Hepatic stellate cell (primary cell): ENCODE measurements at regions not wholly inside any gene's neighbourhood (a gene's known extent, or its start where the extent isn't known, plus 50 kb on each side); places are given as distances from the start of the nearest gene placed in this dataset.

Source experiments
- DNase-seq: peaks from one replicate; pipeline ENCODE4 v3.0.0; 2011; ENCODE audit warnings: low spot score

DNA sequence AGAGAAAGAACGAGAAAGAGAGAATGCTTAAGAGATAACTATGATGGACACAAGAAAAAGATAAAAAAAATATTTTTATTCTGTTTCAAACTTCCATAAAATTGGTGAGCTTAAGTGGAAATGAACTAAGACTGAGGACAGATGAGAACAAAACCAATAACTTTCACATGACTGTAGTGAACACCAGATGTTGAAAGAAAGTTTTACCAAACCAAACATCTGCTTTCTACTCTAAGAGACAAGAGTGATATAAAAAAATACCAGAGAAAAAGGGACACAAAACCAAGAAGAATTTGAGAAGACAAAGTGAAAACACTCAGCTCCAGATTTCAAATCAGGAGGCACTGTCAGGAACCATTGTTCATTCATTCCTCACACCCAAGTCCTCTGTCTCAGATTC lies 147.9 kb downstream of the IMPG2 start:
- no peak for DNase-seq

DNA sequence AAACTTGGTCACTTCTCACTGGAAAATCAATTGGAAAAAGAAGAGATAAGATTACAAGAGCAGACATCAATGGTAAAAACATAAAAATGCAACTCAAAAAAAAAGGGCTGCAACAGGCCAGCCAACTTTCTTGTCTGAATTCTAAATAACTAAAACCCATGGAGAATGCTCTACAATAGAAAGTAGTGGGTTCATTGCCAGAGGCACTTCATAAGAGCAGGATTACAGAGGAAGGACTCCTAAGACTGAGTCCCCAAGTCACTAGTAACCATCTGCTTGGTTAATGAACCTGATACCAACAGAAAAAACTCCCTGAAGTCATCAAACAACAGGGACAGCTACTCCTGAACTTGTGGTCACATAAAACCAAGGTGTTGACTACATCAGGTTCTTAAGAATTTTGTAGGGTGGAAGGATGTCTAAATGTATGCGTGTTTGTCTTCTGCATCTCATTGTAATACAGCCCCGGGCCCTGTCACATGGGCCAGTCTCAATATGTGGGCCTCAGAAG lies 148.6 kb downstream of the IMPG2 start:
- DNase-seq = no peak

DNA sequence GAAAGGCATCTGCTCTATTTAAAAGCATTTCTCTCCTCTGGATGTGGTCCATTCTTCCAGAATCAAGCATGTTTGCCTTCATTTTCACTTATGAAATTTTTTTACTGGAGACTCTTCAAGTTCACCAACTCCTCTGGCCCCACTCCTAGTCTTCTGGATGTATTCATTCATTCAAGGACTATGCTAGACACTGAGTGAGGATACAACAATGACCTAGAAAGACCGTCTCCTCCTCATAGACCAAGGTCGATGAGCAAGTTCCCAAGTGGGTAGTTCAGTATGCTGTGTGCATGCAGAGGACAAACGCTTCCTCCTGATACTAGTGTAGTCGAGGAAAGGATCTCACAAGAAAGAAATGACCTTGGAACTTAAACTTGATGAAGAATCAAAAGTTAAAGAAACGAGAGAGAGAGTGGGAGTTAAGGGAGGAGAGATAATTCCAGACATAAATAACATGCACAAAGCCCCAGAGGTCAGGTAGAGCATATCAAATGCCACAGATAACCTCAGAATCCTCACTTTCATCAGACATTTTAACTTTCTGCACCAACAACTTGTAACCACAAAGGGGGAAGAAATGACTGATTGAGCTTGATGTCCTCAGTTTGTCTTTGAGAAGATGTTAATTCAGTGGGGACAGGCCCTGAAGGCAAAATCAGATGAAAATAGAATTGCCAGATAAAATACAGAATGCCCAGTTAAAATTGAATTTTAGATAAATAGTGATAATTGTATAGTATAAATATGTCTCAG lies 149.4 kb downstream of the IMPG2 start:
- no peak for DNase-seq

DNA sequence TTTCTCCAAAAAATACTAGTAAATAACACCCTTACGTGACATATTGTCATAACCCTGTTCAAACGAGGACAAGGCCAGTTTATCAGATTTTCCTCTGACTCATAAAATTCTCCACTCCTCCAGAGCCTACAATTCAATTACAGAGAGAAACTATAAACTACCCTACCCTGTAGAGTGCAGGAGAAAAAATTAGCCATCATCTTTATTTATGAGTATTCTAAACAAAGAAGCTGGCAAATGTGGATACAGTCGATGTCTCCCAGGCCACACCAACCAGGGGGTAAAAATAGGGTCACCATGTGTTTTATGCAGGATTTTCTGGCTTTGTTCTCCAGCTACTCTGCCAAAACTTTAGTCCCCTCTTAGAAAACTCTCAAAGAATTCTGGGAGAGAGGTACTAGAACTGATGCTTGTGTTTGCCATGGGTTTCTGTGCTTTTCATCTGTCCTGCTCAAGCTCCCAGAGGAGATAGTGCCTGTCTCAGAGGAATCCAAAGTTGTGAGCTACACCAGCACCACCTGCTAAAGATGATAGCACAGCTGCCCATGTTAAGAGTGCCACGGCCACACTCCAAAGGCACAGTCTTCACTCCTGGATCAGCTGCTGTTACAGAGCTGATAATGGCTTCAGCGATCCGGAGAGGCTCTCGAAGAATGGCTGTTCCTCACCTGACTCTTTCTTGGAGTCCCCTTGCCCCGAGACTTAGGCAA lies 150.2 kb downstream of the IMPG2 start:
- DNase-seq = no peak

DNA sequence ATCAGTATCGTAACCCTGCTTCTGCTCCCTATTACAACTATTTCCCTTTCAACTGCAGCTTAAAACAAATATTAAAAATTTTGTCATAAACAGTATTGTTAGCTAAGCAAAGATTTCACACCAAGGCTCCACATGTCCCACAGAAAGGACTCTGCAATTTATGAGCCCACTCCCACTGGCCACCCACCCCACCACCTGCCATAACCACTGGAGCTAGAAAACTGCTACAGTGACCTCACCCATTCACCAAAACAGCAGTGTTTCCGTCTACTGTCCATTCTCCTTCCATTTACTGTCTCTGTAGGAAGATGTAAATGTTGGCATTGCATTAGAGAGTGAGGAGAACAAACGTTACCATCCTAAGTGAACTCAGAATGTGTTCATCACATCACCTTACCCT lies 150.9 kb downstream of the IMPG2 start:
- no peak for DNase-seq

DNA sequence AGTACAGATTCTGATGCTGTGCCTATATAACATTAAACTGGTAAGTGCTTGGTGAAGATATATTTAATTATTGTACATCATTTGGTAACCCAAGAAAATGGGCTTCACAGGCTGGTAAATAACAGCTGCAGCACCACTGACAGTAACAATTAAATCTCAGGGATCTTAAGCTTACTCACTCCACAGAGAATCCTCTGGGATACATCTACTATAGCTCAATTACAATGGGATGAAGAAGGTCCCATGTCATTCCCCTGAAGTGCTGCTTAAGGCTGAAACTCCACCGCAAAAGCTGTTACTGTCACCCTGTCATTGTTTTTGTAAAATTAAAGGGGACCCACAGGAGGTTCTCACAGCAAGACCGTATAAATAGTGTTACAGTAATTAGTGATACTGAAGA lies 153.0 kb downstream of the IMPG2 start:
- DNase-seq = no peak

DNA sequence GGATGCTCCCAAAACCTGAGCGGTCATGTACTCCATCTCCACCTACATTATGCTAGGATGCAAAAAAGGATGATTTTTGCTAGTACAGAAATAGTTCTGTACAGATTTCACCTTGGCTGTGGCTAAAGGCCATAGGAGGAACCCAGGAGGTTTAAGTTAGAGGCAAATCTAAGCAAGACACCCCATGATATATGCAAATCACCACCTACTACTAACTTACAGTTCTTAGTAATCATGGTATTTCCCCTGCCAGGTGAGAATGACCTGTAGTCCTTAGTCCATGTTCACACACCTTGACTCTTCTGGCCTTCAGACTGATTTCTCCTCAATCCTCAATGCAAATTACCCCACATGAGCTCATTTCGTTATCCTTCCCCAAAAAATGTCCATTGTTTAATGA lies 154.2 kb downstream of the IMPG2 start:
- no peak for DNase-seq

DNA sequence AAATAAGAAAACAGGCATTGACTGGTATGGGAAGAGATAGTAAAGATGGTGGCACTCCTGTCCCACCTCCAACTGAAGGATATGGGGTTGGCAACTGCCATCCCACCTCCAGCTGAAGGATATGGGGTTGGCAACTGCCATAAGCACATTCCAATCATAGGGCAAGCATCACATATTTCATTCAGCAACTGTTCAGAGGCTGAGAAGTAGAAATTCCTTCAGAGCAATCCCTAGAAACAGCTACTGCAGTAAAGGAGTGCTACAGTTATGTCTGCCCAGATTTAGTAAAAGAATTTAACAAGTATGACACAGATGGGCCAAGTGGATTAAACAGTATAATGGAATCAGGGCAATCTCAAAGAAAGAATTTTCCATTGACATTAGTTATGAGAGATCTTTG lies 156.8 kb downstream of the IMPG2 start:
- no peak for DNase-seq

DNA sequence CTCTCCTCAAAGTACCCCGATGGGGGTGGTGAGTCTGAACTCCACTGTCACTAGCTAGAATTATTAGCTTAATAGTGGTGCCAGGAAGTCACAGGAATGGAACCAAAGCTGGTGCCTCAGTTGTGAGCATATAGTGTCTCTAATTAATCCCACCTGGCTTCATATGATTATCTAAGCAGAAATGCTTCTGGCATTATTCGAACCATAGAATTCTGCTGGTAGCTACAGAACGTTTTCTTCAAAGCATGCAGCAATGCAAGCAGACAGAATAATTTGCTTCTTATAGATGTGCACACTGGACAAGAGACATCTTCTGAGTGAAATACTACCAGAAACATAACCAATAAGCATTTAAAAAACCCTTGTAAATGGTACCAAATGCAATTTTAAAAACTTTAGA lies 160.9 kb downstream of the IMPG2 start:
- DNase-seq = no peak

DNA sequence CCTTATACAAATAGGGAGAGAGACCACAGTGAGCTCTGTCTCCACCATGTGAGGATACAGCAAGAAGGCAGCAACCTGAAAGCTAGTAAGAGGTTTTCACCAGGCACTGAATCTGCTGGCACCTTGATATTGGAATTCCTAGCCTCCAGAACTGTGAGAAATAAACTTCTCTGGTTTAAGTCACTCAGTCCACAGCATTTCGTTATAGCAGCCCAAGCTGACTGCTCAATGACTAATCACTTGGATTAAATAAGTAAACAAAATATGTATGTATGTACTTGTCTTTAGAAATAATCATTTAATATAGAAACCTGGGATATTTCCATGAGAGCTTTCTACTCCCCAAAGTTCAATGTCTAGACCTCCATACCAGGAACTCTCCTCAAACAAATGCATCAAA lies 162.0 kb downstream of the IMPG2 start:
- DNase-seq = no peak

DNA sequence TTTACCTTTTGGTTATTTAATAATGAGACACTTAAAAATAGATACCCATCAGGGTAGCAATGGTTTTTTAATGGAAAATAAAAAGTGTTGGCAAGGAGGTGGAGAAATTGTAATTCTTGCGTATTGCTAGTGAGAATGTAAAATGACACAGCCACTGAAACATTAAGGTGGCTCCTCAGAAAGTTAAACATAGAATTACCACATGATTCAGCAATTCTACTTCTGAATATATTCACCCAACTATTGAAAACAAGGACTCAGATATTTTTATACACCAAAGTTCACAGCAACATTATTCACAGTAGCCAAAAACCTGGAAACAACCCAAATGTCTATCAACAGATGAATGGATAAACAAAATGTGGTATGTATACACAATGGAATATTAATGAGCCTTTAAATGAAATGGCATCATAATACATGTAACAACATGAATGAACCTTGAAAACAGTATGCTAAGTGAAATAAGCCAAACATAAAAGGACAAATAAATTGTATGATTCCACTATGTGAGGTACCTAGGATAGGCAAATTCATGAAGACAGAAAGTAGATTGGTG lies 163.5 kb downstream of the IMPG2 start:
- DNase-seq = no peak

DNA sequence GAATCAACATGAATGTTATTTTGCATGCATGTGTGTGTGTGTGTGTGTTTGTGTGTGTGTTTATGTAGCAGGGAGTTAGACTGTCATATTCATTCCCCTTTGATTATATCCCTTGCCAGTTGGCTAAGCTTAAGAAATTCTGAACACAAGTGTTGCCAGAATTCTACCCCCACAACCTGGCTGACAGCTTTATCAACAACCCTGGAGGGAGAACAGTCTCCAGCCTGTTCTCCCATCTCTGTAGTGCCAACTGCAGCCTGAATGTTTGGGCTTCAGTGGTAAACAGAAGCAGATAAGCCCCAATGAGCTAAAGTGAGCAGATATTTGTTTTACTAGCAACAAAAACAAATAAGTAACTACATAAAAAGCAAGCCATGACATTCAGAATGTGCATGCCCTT lies 162.6 kb upstream of the ABI3BP start:
- no peak for DNase-seq

DNA sequence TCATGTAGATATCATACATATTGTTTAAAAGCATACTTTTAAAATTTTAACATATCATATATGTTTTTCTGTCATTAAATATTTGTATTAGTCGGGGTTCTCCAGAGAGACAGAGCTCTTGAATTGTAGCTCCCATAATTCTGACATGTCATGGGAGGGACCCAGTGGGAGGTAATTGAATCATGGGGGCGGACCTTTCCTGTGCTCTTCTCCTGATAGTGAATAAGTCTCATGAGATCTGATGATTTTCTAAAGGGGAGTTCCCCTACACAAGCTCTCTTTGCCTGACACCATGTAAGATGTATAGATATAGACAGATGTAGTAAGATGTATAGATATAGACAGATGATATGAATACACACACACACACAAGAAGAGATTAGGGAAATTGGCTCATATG lies 161.2 kb upstream of the ABI3BP start:
- no peak for DNase-seq

DNA sequence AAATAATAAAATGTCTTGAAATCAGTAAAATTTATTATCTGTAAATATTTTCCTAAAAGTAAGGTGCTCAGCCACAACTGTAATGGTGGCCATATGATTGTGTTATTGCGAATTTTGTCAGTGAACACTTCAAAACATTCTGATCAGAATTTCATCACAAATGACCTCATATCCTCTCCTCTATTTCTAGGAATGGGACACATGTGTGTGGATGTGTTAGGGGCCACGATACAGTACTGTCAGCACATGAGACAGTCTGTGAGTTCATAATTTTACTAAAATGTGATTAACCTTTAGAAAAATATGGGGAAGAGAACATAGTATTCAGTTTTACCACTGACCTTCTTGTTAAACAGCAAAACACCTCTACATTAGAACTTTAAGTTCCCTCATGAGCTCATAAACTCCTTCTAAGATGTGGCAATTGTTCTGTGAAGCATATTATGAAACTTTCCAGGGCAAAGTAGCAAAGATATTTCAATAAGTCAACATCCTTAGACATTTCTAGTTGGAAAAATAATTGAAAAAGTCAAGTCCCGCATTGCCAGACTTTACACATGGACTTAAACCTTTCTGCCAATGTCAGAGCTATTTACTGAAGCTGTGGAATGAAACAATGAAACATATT lies 158.2 kb upstream of the ABI3BP start:
- no peak for DNase-seq

DNA sequence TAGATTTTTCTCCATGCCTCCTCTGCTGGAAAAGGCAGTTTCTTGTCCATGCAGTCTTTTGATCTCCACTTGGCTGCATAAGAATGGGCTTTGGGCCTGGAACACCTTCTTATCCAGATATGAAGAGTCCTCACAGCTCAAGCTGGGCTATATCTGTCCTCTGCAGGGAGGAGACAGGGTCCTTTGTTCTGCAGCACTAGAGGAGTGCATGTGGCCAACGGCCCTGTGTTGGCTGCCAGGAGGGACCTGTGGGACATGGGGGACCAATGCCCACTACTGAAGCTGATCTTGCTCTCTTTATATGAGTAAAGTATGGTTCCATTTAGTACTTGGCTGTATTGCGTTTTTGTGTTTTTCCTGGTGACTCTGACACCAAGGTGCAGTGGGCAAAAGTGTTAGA lies 157.3 kb upstream of the ABI3BP start:
- no peak for DNase-seq

DNA sequence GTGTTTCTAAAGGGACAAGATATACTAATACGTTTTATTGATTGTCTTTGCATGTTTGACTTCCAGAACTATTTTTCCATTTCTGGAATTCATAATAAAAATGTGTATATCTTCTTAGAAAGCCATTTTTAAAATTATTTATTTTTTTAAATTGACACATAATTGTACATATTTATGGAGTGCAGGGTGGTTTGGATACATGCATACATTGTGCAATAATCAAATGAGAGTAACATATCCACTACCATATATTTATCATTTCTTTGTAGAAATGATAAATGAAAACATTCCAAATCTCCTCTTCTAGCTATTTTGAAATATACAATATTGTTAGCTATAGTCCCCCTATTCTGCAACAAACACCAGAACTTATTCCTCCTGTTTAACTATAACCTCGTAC lies 156.5 kb upstream of the ABI3BP start:
- DNase-seq = no peak

DNA sequence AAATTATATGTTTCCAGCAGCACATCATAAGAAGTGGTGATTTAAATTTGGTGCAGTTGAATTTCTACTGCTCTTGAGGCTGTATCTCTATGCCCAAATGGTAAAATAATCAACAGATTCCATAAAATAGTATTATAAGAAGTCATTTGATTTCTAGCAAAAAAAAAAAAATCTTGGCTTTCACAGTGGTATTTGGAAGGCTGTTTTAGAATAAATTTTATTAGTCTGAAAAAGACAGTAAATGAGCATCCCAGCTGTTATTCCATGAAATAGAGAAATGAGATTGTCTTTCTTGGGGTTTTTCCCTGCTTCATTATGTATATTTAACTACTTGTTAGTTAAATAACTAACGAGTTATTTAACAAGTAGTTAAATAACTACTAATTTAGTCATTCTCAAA lies 156.0 kb upstream of the ABI3BP start:
- no peak for DNase-seq

DNA sequence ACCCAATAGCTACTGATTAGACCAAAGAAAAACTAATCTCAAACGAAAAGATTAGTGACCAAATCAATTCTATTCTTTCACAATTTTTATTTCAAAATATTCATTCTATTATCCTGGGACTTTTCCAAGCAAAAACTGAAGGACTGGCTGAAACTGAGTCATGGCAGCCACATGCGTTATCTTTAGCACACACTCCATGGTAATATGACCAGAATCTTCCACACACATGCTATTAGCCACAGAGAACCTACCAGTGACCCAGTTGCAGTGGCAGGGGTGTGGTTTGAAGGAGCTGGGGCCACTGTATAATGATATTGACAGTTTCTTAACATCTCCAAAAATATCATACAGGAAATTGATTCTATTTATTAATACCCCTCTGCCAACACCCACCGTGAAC lies 154.8 kb upstream of the ABI3BP start:
- DNase-seq = no peak

DNA sequence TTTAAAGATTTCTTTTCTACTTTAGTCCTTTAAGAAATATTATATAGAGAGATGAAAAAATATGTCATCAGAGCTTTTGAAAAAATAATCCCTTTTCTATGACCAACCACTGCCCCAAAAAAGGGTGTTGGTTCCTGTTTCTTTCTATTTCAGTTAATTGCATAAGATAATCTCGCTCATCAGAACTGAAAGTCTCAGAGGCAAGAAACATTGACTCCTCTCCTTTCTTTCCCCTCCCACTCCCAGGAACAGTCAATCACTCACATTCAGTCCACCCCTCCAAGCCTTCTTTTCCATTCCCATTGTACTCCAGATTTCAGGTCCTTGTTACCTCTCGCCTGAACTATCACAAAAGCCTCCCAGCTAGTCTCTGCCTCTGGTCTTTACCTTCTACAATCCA lies 153.7 kb upstream of the ABI3BP start:
- DNase-seq = no peak

DNA sequence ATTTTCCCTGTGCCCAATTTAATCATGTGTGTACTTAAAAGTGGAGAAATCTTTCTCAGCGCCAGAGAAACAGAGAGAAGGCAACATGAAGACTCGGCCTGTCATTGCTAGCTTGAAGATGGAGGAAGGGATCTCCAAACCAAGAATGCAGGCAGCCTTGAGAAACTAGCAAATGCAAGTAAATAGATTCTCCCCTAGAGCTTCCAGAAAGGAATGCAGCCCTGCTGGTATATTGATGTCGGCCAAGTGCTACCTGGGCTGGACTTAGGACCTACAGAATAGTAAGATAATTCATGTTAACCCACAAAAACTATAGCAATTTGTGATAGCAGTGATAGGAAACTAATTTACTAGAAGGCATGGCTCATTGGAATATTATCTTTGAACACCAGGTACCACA lies 150.9 kb upstream of the ABI3BP start:
- DNase-seq = no peak

DNA sequence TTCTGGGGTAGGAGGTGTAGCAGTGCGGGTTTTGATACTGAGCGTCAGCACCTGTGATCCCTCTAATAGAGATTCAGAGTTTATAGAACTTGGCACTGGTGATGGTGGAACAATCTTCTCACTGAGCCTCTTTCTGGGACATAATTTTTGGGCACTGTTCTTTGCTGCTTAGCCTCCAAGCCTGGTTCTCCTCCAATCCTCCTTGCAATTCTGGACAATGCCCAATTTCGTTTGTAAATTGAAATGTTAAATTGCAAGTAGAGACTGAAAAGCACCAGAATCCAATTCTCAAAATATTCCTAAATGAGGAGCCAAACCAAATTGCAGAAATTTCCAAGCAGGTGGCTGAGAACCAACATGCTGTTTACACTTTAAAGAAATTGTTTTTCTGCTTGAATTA lies 149.8 kb upstream of the ABI3BP start:
- DNase-seq = no peak

DNA sequence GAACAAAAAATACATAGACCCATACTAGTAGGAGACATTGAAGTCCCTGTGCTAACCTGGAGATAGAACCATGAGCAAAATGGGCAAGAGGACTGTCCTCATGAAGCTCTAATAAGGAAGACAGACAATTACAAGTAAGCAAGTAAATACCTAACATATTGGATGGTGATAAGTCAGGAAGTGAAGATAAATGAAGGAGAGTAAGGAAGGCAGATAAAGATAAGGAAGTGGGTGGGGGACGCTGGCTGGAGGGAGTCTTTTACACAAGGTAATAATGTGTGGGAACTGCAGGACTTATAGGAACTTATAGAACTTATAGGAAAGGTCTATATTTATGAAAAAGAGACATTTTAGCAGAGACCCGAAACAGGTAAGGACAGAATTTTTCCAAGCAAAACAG lies 148.9 kb upstream of the ABI3BP start:
- no peak for DNase-seq

DNA sequence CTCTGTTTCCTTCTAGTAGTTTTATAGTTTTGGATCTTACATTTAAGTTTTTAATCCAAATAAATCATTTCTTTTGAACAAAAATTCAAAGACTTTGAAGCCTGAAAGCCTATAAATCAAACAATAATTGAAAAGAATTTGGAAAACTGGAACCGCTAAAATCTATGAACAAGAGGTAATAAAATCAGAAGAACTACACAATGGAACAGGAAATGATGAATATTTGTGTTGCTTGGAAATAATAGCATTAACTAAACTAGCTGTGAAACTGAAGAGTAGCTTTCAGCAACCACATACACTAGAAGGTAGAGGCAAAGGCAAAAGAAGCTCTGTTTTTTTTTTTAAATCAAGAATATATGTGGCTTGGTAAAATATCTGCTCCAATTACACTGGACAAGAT lies 147.9 kb upstream of the ABI3BP start:
- no peak for DNase-seq
